ENCODE measurements at regions not wholly inside any gene's neighbourhood (a gene's known extent, or its start where the extent isn't known, plus 50 kb on each side); places are given as distances from the start of the nearest gene placed in this dataset.
A peak's percentile ranks its signal among the peaks of the same experiment; 100 is the strongest.

GRCh38 chr5:57777174-57777581 is 294.6 kb upstream of the ACTBL2 start:
- no peaks in the 10 kb centered on the region for H3K4me1 ChIP-seq (ENCODE audit: control insufficient read depth, insufficient read depth, low read length)
- no peak overlapping the region for H3K4me3 Mint-ChIP-seq
- H3K9me3 ChIP-seq (ENCODE audit: control insufficient read depth, insufficient read depth, low read length) = no peaks in the 10 kb centered on the region
- no peaks in the 10 kb centered on the region for H3K27me3 Mint-ChIP-seq (ENCODE audit: low read depth in 2 of 2)
- no peaks in the 10 kb centered on the region for H3K9me3 Mint-ChIP-seq
- no peak for TF ChIP-seq CTCF (IDR thresholded peaks at IDR 0.05)
- H3K27me3 ChIP-seq (ENCODE audit: control insufficient read depth, insufficient read depth, low read length) = no peaks in the 10 kb centered on the region
- 88% methylated on average over 1 of the region's 1 CpG for WGBS (ENCODE audit: insufficient coverage)
- no peak for DNase-seq
- ATAC-seq = no peak
- H3K4me3 ChIP-seq (ENCODE audit: low read length) = no peak overlapping the region
- no peak overlapping the region for H3K27ac ChIP-seq (ENCODE audit: low read length)
- H3K36me3 ChIP-seq (ENCODE audit: control insufficient read depth, insufficient read depth, low read length) = no peaks in the 10 kb centered on the region
- intact Hi-C loops (cut with micrococcal nuclease) = no loop called here
- no peaks in the 10 kb centered on the region for H3K36me3 Mint-ChIP-seq
- no peak overlapping the region for H3K27ac Mint-ChIP-seq
- H3K4me1 Mint-ChIP-seq = no peaks in the 10 kb centered on the region

- Mint-ChIP-seq H3K27ac (no peak overlapping the region), H3K4me1 (no peaks in the 10 kb centered on the region), H3K27me3 (ENCODE audit: low read depth in 2 of 2) (no peaks in the 10 kb centered on the region), H3K36me3 (no peaks in the 10 kb centered on the region), H3K4me3 (no peak overlapping the region), H3K9me3 (no peaks in the 10 kb centered on the region)
- no peak overlapping the region for H3K4me3 ChIP-seq (ENCODE audit: low read length)
- ATAC-seq = no peak
- no peaks in the 10 kb centered on the region for H3K9me3 ChIP-seq (ENCODE audit: control insufficient read depth, insufficient read depth, low read length)
- H3K27ac ChIP-seq (ENCODE audit: low read length) = no peak overlapping the region
- no peak for DNase-seq
- no peaks in the 10 kb centered on the region for H3K4me1 ChIP-seq (ENCODE audit: control insufficient read depth, insufficient read depth, low read length)
- no peaks in the 10 kb centered on the region for H3K36me3 ChIP-seq (ENCODE audit: control insufficient read depth, insufficient read depth, low read length)
- H3K27me3 ChIP-seq (ENCODE audit: control insufficient read depth, insufficient read depth, low read length) = no peaks in the 10 kb centered on the region
- 94% methylated on average over 1 of the region's 1 CpG for WGBS (ENCODE audit: insufficient coverage)
- no peak for TF ChIP-seq CTCF (IDR thresholded peaks at IDR 0.05)
- intact Hi-C loops (cut with micrococcal nuclease) = no loop called here
Measured at GRCh38 chr5:57776035-57776434, 293.4 kb upstream of the ACTBL2 start.

GRCh38 chr5:57774439-57774838 is 291.8 kb upstream of the ACTBL2 start:
- intact Hi-C loops (cut with micrococcal nuclease) = no loop called here
- Mint-ChIP-seq H3K4me1 (peaks cover 0 to 3% of the 10 kb centered on the region in 2 donors), H3K9me3 (no peaks in the 10 kb centered on the region), H3K4me3 (no peak overlapping the region), H3K27ac (no peak overlapping the region), H3K36me3 (no peaks in the 10 kb centered on the region), H3K27me3 (ENCODE audit: low read depth in 2 of 2) (no peaks in the 10 kb centered on the region)
- no peak overlapping the region for H3K4me3 ChIP-seq (ENCODE audit: low read length)
- no peak for DNase-seq
- no peaks in the 10 kb centered on the region for H3K9me3 ChIP-seq (ENCODE audit: control insufficient read depth, insufficient read depth, low read length)
- peak in 1 of 3 donors; percentile 10 for ATAC-seq
- no peaks in the 10 kb centered on the region for H3K36me3 ChIP-seq (ENCODE audit: control insufficient read depth, insufficient read depth, low read length)
- TF ChIP-seq CTCF (IDR thresholded peaks at IDR 0.05) = no peak
- 90% methylated on average over 1 of the region's 1 CpG for WGBS (ENCODE audit: insufficient coverage)
- no peak overlapping the region for H3K27ac ChIP-seq (ENCODE audit: low read length)
- no peaks in the 10 kb centered on the region for H3K4me1 ChIP-seq (ENCODE audit: control insufficient read depth, insufficient read depth, low read length)
- H3K27me3 ChIP-seq (ENCODE audit: control insufficient read depth, insufficient read depth, low read length) = no peaks in the 10 kb centered on the region

GRCh38 chr5:57772512-57772911 is 289.9 kb upstream of the ACTBL2 start:
- no peaks in the 10 kb centered on the region for H3K9me3 Mint-ChIP-seq
- no peaks in the 10 kb centered on the region for H3K36me3 Mint-ChIP-seq
- H3K27ac ChIP-seq (ENCODE audit: low read length) = no peak overlapping the region
- no peaks in the 10 kb centered on the region for H3K36me3 ChIP-seq (ENCODE audit: control insufficient read depth, insufficient read depth, low read length)
- peaks cover 0 to 3% of the 10 kb centered on the region in 2 donors for H3K4me1 Mint-ChIP-seq
- DNase-seq (no peak), ATAC-seq (no peak)
- no peaks in the 10 kb centered on the region for H3K9me3 ChIP-seq (ENCODE audit: control insufficient read depth, insufficient read depth, low read length)
- H3K27ac Mint-ChIP-seq = no peak overlapping the region
- no peaks in the 10 kb centered on the region for H3K27me3 ChIP-seq (ENCODE audit: control insufficient read depth, insufficient read depth, low read length)
- intact Hi-C loops (cut with micrococcal nuclease) = no loop called here
- H3K4me1 ChIP-seq (ENCODE audit: control insufficient read depth, insufficient read depth, low read length) = no peaks in the 10 kb centered on the region
- no peak overlapping the region for H3K4me3 ChIP-seq (ENCODE audit: low read length)
- H3K4me3 Mint-ChIP-seq = no peak overlapping the region
- H3K27me3 Mint-ChIP-seq (ENCODE audit: low read depth in 2 of 2) = no peaks in the 10 kb centered on the region
- no peak for TF ChIP-seq CTCF (IDR thresholded peaks at IDR 0.05)
